ENCODE measurements at regions not wholly inside any gene's neighbourhood (a gene's known extent, or its start where the extent isn't known, plus 50 kb on each side); places are given as distances from the start of the nearest gene placed in this dataset.

- no peak for FAIRE-seq
These were observed 2306.6 kb upstream of the AGA start for GRCh38 chr4:179748837-179749236.

GRCh38 chr4:179750374-179750773 lies 2308.1 kb upstream of the AGA start:
- FAIRE-seq (no peak), DNase-seq (ENCODE audit: extremely low spot score, insufficient read length, low read depth) (no peak)

More at GRCh38 chr4:179748837-179749236, 2306.6 kb upstream of the AGA start:
- DNase-seq (ENCODE audit: extremely low spot score, insufficient read length, low read depth), result no peak

GRCh38 chr4:179751669-179752068 lies 2309.4 kb upstream of the AGA start:
- FAIRE-seq (no peak), DNase-seq (ENCODE audit: extremely low spot score, insufficient read length, low read depth) (no peak)

- no peak for FAIRE-seq
- no peak for DNase-seq (ENCODE audit: extremely low spot score, insufficient read length, low read depth)
These were observed 2313.1 kb upstream of the AGA start for GRCh38 chr4:179755322-179755721.

- no peak for FAIRE-seq
- DNase-seq (ENCODE audit: extremely low spot score, insufficient read length, low read depth), result no peak
These were observed 2315.4 kb upstream of the AGA start for GRCh38 chr4:179757641-179758040.

- DNase-seq (ENCODE audit: extremely low spot score, insufficient read length, low read depth), result no peak
- FAIRE-seq, result no peak
These were observed 2320.6 kb upstream of the AGA start for GRCh38 chr4:179762840-179763239.

GRCh38 chr4:179766938-179767337 lies 2324.7 kb upstream of the AGA start:
- DNase-seq (ENCODE audit: extremely low spot score, insufficient read length, low read depth) (no peak), FAIRE-seq (no peak)

- FAIRE-seq (no peak), DNase-seq (ENCODE audit: extremely low spot score, insufficient read length, low read depth) (no peak)
These were observed 2326.8 kb upstream of the AGA start for GRCh38 chr4:179768996-179769395.

- no peak for FAIRE-seq
- DNase-seq (ENCODE audit: extremely low spot score, insufficient read length, low read depth), result no peak
These were observed 2355.5 kb upstream of the AGA start for GRCh38 chr4:179797738-179798137.

- no peak for DNase-seq (ENCODE audit: extremely low spot score, insufficient read length, low read depth)
- FAIRE-seq, result no peak
These were observed 2361.6 kb upstream of the AGA start for GRCh38 chr4:179803857-179804256.

GRCh38 chr4:179804440-179804839 lies 2362.2 kb upstream of the AGA start:
- FAIRE-seq, result no peak
- no peak for DNase-seq (ENCODE audit: extremely low spot score, insufficient read length, low read depth)

- no peak for FAIRE-seq
- no peak for DNase-seq (ENCODE audit: extremely low spot score, insufficient read length, low read depth)
These were observed 2375.1 kb upstream of the AGA start for GRCh38 chr4:179817317-179817716.

- DNase-seq (ENCODE audit: extremely low spot score, insufficient read length, low read depth) (no peak), FAIRE-seq (no peak)
These were observed 2381.1 kb upstream of the AGA start for GRCh38 chr4:179823342-179823741.

- FAIRE-seq, result no peak
- DNase-seq (ENCODE audit: extremely low spot score, insufficient read length, low read depth), result no peak
These were observed 2389.0 kb upstream of the AGA start for GRCh38 chr4:179831274-179831673.

GRCh38 chr4:179836179-179837075 lies 2394.2 kb upstream of the AGA start:
- no peak for DNase-seq (ENCODE audit: extremely low spot score, insufficient read length, low read depth)
- no peak for FAIRE-seq

- FAIRE-seq (no peak), DNase-seq (ENCODE audit: extremely low spot score, insufficient read length, low read depth) (no peak)
These were observed 2399.8 kb upstream of the TENM3 start for GRCh38 chr4:179843370-179843769.

GRCh38 chr4:179855469-179855868 lies 2387.7 kb upstream of the TENM3 start:
- DNase-seq (ENCODE audit: extremely low spot score, insufficient read length, low read depth), result no peak
- no peak for FAIRE-seq

- no peak for FAIRE-seq
- DNase-seq (ENCODE audit: extremely low spot score, insufficient read length, low read depth), result no peak
These were observed 2385.0 kb upstream of the TENM3 start for GRCh38 chr4:179858221-179858620.

GRCh38 chr4:179867300-179867878 lies 2375.8 kb upstream of the TENM3 start:
- FAIRE-seq, result no peak
- peak; percentile 0 for DNase-seq (ENCODE audit: extremely low spot score, insufficient read length, low read depth)

GRCh38 chr4:179871726-179872125 lies 2371.5 kb upstream of the TENM3 start:
- DNase-seq (ENCODE audit: extremely low spot score, insufficient read length, low read depth) (no peak), FAIRE-seq (no peak)

GRCh38 chr4:179872755-179873154 lies 2370.4 kb upstream of the TENM3 start:
- FAIRE-seq (no peak), DNase-seq (ENCODE audit: extremely low spot score, insufficient read length, low read depth) (no peak)

- FAIRE-seq (no peak), DNase-seq (ENCODE audit: extremely low spot score, insufficient read length, low read depth) (no peak)
These were observed 2362.4 kb upstream of the TENM3 start for GRCh38 chr4:179880756-179881155.
